ENCODE measurements at regions not wholly inside any gene's neighbourhood (a gene's known extent, or its start where the extent isn't known, plus 50 kb on each side); places are given as distances from the start of the nearest gene placed in this dataset.

GRCh38 chr6:40740518-40740917 lies 153.4 kb upstream of the LRFN2 start:
- Histone ChIP-seq H4K20me1 (replicated peaks; ENCODE audit: control insufficient read depth, extremely low read depth, insufficient read depth, low read length) (no peaks in the 10 kb centered on the region), H3K4me2 (ENCODE audit: insufficient read depth, low read length) (no peak overlapping the region), H3K4me3 (replicated peaks in 1 of 3; ENCODE audit: insufficient read depth in 1 of 3, low read depth in 1 of 3, low read length in 3 of 3) (no peak overlapping the region), H3K27ac (ENCODE audit: insufficient read depth, low read depth, low read length) (no peak overlapping the region), H3K36me3 (ENCODE audit: control insufficient read depth in 2 of 2, extremely low read depth in 1 of 2, insufficient read depth in 2 of 2, low read length in 2 of 2) (no peaks in the 10 kb centered on the region), H3K4me1 (ENCODE audit: control insufficient read depth, extremely low read depth, insufficient read depth, low read length) (no peaks in the 10 kb centered on the region), H3K9me3 (replicated peaks; ENCODE audit: control insufficient read depth, insufficient read depth, low read length) (no peaks in the 10 kb centered on the region), H2AFZ (ENCODE audit: low read depth, low read length) (no peak overlapping the region), H3K79me2 (ENCODE audit: control insufficient read depth, insufficient read depth, low read length) (no peaks in the 10 kb centered on the region), H3K9ac (replicated peaks; ENCODE audit: extremely low read depth, insufficient read depth, low read length) (no peak overlapping the region), H3K27me3 (ENCODE audit: control insufficient read depth in 2 of 2, insufficient read depth in 2 of 2, low read length in 2 of 2) (no peaks in the 10 kb centered on the region), H3K9me1 (replicated peaks; ENCODE audit: control insufficient read depth, extremely low read depth, insufficient read depth, low read length) (no peaks in the 10 kb centered on the region)
- ChIA-PET POLR2A (no interaction called here), CTCF (no interaction called here)
- FAIRE-seq (no peak), DNase-seq (ENCODE audit: low read depth, low spot score) (no peak)
- no TSS peak for BruUV-seq (replicated peaks)
- dilution Hi-C loops (cut with MboI; ENCODE audit: extremely low pct_ligation_motif_present, low sequenced_read_pairs) = no loop called here
- intact Hi-C loops (cut with micrococcal nuclease) = no loop called here
- TF ChIP-seq POLR2A (IDR thresholded peaks at IDR 0.05; ENCODE audit: low read depth, low read length) (no peak), EZH2 (IDR thresholded peaks at IDR 0.05; ENCODE audit: borderline replicate concordance, low read depth, low read length, severe bottlenecking) (no peak), POLR2AphosphoS5 (IDR thresholded peaks at IDR 0.05; ENCODE audit: insufficient read depth, low read depth, low read length) (no peak), FOS (IDR thresholded peaks at IDR 0.05; ENCODE audit: borderline replicate concordance, insufficient read depth, low read length) (no peak)

DNA sequence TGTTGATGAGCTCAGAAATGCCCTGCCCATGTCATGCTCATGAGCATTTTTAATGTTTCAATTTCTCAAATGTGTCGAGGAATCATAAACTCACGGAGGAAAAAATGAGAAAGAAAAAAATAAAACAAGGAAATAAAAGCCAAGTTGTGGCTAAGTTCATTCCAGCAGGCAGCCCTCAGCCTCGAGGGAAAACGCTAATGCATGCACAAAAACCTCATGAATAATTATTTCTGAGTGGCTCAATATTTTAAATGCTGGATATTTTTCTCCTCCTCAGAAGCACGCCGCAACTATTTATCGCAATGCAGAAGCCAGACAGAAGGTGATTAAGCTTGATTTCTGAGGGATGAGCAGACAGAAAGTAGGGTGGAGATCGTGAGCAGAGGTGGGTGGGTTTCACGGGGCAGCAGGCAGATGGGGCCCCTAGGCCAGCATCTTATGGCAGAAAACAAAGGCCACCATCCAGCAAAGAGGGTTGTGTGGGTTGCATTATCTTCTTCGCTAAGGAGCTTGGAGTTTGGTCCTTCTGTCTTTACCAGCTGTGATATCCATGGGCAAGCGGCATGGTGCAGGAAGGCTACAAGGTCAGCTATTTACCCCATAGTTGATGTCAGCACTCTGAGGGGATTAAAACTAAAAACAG lies 151.5 kb upstream of the LRFN2 start:
- Histone ChIP-seq H3K9me3 (replicated peaks; ENCODE audit: control insufficient read depth, insufficient read depth, low read length) (no peaks in the 10 kb centered on the region), H3K27me3 (ENCODE audit: control insufficient read depth in 2 of 2, insufficient read depth in 2 of 2, low read length in 2 of 2) (no peaks in the 10 kb centered on the region), H3K9ac (replicated peaks; ENCODE audit: extremely low read depth, insufficient read depth, low read length) (no peak overlapping the region), H3K27ac (ENCODE audit: insufficient read depth, low read depth, low read length) (no peak overlapping the region), H3K4me2 (ENCODE audit: insufficient read depth, low read length) (no peak overlapping the region), H3K4me3 (replicated peaks in 1 of 3; ENCODE audit: insufficient read depth in 1 of 3, low read depth in 1 of 3, low read length in 3 of 3) (no peak overlapping the region), H2AFZ (ENCODE audit: low read depth, low read length) (no peak overlapping the region), H3K9me1 (replicated peaks; ENCODE audit: control insufficient read depth, extremely low read depth, insufficient read depth, low read length) (no peaks in the 10 kb centered on the region), H3K79me2 (ENCODE audit: control insufficient read depth, insufficient read depth, low read length) (no peaks in the 10 kb centered on the region), H3K4me1 (ENCODE audit: control insufficient read depth, extremely low read depth, insufficient read depth, low read length) (no peaks in the 10 kb centered on the region), H4K20me1 (replicated peaks; ENCODE audit: control insufficient read depth, extremely low read depth, insufficient read depth, low read length) (no peaks in the 10 kb centered on the region), H3K36me3 (ENCODE audit: control insufficient read depth in 2 of 2, extremely low read depth in 1 of 2, insufficient read depth in 2 of 2, low read length in 2 of 2) (no peaks in the 10 kb centered on the region)
- DNase-seq (ENCODE audit: low read depth, low spot score) (no peak), FAIRE-seq (no peak)
- no peak for TF ChIP-seq JUN (IDR thresholded peaks at IDR 0.05; ENCODE audit: borderline replicate concordance, insufficient read depth, insufficient read length, low read depth)
- TF ChIP-seq POLR2A (IDR thresholded peaks at IDR 0.05; ENCODE audit: low read depth, low read length) = no peak
- TF ChIP-seq POLR2AphosphoS5 (IDR thresholded peaks at IDR 0.05; ENCODE audit: insufficient read depth, low read depth, low read length) = no peak
- TF ChIP-seq EZH2 (IDR thresholded peaks at IDR 0.05; ENCODE audit: borderline replicate concordance, low read depth, low read length, severe bottlenecking) = no peak
- TF ChIP-seq, protein P1, sequence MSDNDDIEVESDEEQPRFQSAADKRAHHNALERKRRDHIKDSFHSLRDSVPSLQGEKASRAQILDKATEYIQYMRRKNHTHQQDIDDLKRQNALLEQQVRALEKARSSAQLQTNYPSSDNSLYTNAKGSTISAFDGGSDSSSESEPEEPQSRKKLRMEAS (IDR thresholded peaks at IDR 0.05; ENCODE audit: insufficient read depth, insufficient read length) = no peak
- TF ChIP-seq, protein P2, sequence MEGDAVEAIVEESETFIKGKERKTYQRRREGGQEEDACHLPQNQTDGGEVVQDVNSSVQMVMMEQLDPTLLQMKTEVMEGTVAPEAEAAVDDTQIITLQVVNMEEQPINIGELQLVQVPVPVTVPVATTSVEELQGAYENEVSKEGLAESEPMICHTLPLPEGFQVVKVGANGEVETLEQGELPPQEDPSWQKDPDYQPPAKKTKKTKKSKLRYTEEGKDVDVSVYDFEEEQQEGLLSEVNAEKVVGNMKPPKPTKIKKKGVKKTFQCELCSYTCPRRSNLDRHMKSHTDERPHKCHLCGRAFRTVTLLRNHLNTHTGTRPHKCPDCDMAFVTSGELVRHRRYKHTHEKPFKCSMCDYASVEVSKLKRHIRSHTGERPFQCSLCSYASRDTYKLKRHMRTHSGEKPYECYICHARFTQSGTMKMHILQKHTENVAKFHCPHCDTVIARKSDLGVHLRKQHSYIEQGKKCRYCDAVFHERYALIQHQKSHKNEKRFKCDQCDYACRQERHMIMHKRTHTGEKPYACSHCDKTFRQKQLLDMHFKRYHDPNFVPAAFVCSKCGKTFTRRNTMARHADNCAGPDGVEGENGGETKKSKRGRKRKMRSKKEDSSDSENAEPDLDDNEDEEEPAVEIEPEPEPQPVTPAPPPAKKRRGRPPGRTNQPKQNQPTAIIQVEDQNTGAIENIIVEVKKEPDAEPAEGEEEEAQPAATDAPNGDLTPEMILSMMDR (IDR thresholded peaks at IDR 0.05; ENCODE audit: extremely low read depth in 1 of 2, insufficient read depth in 1 of 2, low read depth in 1 of 2, low read length in 2 of 2) = no peak
- TF ChIP-seq MYC (IDR thresholded peaks at IDR 0.05; ENCODE audit: low read depth, low read length) = no peak
- TF ChIP-seq GATA2 (IDR thresholded peaks at IDR 0.05; ENCODE audit: insufficient read depth, insufficient read length, low read depth, low read length) = no peak
- TF ChIP-seq FOS (IDR thresholded peaks at IDR 0.05; ENCODE audit: borderline replicate concordance, insufficient read depth, low read length) = no peak
- no TSS peak for BruUV-seq (replicated peaks)
- dilution Hi-C loops (cut with MboI; ENCODE audit: extremely low pct_ligation_motif_present, low sequenced_read_pairs) (no loop called here), intact Hi-C loops (cut with micrococcal nuclease) (no loop called here)
- CTCF ChIA-PET = no interaction called here
- POLR2A ChIA-PET = no interaction called here
